ENCODE measurements at regions not wholly inside any gene's neighbourhood (a gene's known extent, or its start where the extent isn't known, plus 50 kb on each side); places are given as distances from the start of the nearest gene placed in this dataset.

DNA sequence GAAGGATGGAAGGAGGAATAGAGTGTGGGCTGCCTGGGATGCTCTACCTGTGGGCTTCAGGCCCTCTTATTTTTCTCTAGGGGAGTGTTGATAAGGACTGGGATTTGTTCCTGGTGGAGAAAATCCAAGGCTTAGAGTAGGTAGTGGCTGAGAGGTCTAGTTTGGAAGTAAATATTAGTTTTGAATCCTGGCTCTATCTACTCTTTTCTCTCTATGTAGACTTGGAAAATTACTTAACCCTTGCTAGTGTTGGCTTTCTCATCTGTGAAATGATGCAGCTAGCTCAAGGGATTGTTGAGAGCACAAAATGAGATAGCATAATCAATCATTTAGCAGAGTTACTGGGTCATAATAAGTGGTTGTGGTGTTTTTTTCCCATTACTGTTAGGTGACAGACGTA is 102.7 kb upstream of the MLIP start:
- CTCF ChIA-PET = no interaction called here
- Histone ChIP-seq H4K20me1 (ENCODE audit: insufficient read depth) (no peaks in the 10 kb centered on the region), H3K27me3 (ENCODE audit: insufficient read depth, low read length) (no peaks in the 10 kb centered on the region), H3K79me2 (ENCODE audit: insufficient read depth, low read length) (no peaks in the 10 kb centered on the region), H3K4me2 (ENCODE audit: low read length) (no peak overlapping the region), H3K9me3 (ENCODE audit: control insufficient read depth in 1 of 2, insufficient read depth in 1 of 2, low read depth in 1 of 2, low read length in 2 of 2) (no peaks in the 10 kb centered on the region), H3K36me3 (ENCODE audit: control insufficient read depth in 1 of 2, insufficient read depth in 2 of 2, low read length in 2 of 2) (no peaks in the 10 kb centered on the region), H3K27ac (ENCODE audit: low read depth, low read length) (no peak overlapping the region), H3K4me1 (ENCODE audit: control insufficient read depth in 1 of 2, insufficient read depth in 2 of 2, low read length in 2 of 2) (no peaks in the 10 kb centered on the region), H3K9ac (ENCODE audit: low read length) (no peak overlapping the region), H3K4me3 (replicated peaks in 1 of 2; ENCODE audit: low read depth in 1 of 2, low read length in 2 of 2) (no peak overlapping the region), H2AFZ (ENCODE audit: low read depth, low read length, poor library complexity, severe bottlenecking) (no peak overlapping the region), H3K9me2 (ENCODE audit: insufficient read depth) (no peaks in the 10 kb centered on the region)
- POLR2A ChIA-PET = no interaction called here
- intact Hi-C loops (cut with micrococcal nuclease) = no loop called here
- DNase-seq (ENCODE audit: low read depth, low spot score) = no peak
- TF ChIP-seq SRF (IDR thresholded peaks at IDR 0.05; ENCODE audit: low read depth) (no peak), POLR2A (IDR thresholded peaks at IDR 0.05; ENCODE audit: borderline replicate concordance, extremely low read depth, insufficient read depth, insufficient read length) (no peak), ELF1 (IDR thresholded peaks at IDR 0.05; ENCODE audit: borderline replicate concordance, low read depth) (no peak), RAD21 (IDR thresholded peaks at IDR 0.05; ENCODE audit: low read depth) (no peak), EGR1 (IDR thresholded peaks at IDR 0.05; ENCODE audit: low read depth) (no peak), CBX3 (IDR thresholded peaks at IDR 0.05; ENCODE audit: low read depth) (no peak), CEBPB (IDR thresholded peaks at IDR 0.05; ENCODE audit: low read depth) (no peak)
- TF ChIP-seq, protein P1, sequence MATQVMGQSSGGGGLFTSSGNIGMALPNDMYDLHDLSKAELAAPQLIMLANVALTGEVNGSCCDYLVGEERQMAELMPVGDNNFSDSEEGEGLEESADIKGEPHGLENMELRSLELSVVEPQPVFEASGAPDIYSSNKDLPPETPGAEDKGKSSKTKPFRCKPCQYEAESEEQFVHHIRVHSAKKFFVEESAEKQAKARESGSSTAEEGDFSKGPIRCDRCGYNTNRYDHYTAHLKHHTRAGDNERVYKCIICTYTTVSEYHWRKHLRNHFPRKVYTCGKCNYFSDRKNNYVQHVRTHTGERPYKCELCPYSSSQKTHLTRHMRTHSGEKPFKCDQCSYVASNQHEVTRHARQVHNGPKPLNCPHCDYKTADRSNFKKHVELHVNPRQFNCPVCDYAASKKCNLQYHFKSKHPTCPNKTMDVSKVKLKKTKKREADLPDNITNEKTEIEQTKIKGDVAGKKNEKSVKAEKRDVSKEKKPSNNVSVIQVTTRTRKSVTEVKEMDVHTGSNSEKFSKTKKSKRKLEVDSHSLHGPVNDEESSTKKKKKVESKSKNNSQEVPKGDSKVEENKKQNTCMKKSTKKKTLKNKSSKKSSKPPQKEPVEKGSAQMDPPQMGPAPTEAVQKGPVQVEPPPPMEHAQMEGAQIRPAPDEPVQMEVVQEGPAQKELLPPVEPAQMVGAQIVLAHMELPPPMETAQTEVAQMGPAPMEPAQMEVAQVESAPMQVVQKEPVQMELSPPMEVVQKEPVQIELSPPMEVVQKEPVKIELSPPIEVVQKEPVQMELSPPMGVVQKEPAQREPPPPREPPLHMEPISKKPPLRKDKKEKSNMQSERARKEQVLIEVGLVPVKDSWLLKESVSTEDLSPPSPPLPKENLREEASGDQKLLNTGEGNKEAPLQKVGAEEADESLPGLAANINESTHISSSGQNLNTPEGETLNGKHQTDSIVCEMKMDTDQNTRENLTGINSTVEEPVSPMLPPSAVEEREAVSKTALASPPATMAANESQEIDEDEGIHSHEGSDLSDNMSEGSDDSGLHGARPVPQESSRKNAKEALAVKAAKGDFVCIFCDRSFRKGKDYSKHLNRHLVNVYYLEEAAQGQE (IDR thresholded peaks at IDR 0.05; ENCODE audit: low read depth) = no peak
- TF ChIP-seq, protein P2, sequence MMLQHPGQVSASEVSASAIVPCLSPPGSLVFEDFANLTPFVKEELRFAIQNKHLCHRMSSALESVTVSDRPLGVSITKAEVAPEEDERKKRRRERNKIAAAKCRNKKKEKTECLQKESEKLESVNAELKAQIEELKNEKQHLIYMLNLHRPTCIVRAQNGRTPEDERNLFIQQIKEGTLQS (IDR thresholded peaks at IDR 0.05) = no peak
- BruUV-seq (replicated peaks) = no TSS peak
- RAD21 ChIA-PET (ENCODE audit: low non-redundant PET in 1 of 2, low total read pairs in 2 of 2, uncharacterized antibody in 2 of 2, unreplicated experiment in 2 of 2) = no interaction called here
- no peak for ATAC-seq
